AG08395 (cell line): ENCODE measurements at regions not wholly inside any gene's neighbourhood (a gene's known extent, or its start where the extent isn't known, plus 50 kb on each side); places are given as distances from the start of the nearest gene placed in this dataset.

Experiments used
- DNase-seq: peaks from one replicate; pipeline ENCODE4 v3.0.0; 2012; ENCODE audit warnings: mixed read lengths, low spot score

DNA sequence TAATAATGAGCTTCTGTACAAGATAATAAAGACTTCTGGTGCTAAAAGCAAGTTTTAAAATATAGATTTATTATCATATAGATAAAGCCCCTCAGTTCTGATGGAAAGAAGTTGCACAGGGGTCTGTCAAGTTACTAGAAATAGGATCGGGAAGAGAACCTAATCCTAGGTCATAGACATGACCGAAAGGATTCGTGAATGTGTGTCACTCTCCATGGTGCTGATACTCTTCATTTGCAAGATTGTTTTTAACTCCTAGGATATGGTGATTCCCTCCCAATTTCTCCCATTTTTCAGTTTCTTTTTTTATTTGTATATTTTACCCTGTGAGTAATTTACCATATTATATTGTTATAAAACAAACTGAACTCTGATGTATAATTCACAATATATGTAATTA lies 58.9 kb upstream of the CTNNA2 start:
- DNase-seq, result no peak

DNA sequence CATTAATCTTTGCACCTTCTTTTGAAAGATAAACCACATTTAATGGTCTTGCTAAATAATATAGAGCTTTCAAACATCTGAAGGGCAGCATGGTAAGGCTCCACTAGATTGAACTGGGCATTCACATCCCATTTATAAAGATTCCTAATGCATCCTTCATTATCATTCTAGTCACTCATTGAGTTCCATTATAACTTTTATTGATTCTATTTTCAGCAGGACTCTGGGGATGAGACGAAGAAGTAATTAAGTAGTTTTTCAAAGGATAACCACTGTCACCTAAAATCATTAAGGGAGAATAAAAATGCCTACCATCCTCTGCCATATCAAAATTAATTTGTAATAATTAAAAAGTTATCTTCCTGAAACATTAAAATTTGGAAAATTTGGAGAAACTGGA lies 60.2 kb upstream of the CTNNA2 start:
- DNase-seq, result no peak

DNA sequence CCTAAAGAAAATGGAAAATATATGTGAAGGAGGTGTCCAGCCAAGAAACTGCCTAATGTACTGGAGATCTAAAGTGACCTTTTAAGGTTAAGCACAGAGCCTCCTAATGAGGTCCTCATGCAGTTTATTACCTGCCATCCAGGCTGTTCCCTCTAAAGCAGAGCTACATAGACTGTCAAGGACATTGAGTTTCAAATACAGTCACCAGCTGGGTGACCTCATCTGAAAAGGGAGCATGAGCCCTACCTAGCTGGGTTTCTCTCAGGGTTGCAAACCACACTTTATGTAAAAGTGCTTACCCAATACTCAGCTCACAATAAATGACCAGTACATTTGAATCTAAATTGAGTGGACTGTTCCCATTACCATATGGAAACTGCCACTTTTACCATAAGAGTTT lies 65.4 kb upstream of the CTNNA2 start:
- no peak for DNase-seq

DNA sequence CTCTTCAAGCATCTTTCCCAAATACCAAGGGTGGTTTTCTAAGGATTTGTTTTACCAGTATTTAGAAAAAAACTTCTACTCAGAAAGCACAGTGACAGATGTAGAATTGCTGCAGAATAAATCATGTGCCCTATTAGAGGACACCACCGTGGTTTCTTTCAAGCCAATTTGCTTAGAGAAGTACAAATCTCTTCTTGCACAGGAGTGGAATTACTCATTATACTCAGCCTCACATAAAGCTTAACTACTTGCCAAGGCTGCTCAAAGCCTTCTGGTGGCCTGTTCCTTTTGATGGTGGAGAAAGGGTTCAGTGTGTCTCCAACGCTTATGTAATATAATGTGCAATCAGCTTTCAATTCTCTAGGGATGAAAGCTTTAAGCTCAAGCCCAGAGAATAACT lies 66.5 kb upstream of the CTNNA2 start:
- DNase-seq, result no peak

DNA sequence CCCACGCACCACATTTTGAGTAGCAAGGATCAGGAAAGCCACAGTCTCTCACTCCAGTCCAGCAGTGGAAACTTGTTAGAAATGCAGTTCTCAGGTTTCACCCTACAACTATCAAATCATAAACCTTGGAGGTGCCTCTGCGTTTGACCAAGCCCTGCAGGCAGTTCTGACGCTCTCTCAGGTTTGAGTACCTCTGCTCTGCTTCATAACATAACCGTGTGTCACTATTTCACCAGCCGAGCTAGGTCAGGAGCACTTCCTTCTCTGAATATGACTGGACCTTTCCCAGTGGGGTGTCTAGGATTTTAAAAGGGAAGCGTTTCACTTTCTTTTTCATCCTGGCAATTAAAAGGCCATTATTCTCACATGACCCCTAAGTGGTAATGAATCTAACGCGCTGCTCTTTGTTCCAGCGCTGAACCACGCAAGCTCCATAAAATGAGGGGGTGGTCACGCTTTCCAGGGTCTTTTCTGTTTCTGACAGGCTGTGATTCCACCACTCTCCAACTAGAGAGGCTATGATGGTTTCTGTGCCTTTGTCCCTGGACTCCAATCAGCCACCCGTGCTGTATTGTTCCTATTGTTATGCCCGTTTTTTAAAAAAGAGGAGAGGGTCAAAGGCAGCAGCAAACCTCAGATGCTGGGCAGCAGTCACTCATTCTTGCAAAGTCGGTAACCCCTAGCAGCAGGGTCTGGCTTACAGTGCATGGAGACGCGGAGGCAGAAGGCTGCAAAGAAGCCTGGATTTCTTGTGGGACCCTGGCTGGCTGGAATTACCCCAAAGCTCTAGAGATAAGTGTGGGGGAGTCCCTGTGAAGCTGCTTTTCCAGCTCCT lies 75.2 kb upstream of the CTNNA2 start:
- DNase-seq, result no peak

DNA sequence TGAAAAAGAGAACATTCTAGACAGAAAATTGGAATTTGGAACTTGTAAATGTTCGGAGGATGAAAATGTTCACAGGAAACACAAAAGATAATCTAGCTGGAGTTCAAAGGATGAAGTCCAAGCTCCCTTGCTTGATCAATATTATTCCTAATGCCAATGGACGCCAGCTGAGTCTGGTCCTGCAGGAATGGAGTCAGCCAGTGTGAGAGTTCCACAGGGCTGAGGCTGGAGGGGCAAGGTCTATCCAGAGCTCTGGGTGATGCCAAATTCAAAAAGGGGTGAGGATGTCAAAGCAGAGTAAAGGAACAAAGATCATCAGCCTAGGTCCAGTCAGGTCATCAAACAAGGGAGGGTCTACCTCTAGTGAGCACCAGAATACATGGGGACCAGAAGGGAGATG lies 78.5 kb upstream of the CTNNA2 start:
- DNase-seq, result no peak

DNA sequence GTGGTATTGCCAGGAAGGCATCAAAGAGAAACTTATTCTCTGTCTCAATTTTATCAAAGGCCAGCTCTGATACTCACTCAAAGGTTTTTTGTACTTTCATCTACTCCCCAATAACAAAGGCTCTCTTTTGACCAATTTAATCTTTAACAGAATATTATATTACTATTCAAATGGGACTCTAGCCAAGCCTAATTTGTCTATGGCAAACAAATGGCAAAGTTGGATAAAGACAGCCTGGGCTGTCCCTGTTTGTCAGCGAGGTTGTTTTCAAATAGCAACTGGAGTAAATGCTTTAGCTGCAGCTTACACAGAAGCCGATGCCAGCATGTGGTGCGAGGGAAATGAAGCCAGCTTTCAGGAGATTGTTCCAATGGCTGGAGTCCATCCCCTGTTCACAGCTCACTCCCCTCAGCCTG lies 80.1 kb upstream of the CTNNA2 start:
- no peak for DNase-seq

DNA sequence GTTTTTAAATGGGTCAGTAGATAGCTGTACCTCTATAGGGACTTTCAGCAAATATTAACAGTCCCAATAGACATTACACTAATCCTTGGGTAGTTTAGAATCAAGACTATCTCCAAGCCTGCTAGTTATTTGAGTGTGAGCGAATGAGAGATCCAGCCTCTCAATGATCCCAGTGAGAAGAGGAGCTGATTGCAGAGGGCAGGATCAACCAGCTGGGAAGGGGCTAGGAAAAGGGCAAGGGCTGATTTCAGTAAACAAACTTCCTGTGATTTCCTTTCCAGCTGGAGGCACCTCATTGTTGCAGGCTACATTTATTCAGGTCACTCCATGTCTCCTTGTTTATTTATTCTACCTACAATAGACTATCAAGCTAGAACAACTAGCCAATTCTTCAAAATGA lies 84.1 kb upstream of the CTNNA2 start:
- no peak for DNase-seq

DNA sequence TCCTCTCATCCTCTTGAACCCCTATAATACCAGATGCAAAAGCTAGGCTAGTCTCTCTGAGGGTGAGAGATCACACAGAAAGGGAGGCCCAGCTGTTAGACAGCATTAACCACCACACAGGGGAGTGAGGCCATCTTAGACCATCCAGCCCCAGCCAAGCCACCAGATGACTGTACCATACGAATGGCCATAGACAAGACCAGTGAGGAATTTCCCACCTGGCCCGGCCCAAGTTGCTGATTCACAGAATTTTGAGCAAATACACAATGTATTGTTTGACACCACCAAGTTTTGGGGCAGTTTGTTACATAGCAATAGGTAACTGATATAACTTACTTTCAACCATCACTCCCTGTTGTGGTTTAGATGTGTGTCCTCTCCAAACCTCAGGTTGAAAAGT lies 98.2 kb upstream of the CTNNA2 start:
- DNase-seq, result no peak

DNA sequence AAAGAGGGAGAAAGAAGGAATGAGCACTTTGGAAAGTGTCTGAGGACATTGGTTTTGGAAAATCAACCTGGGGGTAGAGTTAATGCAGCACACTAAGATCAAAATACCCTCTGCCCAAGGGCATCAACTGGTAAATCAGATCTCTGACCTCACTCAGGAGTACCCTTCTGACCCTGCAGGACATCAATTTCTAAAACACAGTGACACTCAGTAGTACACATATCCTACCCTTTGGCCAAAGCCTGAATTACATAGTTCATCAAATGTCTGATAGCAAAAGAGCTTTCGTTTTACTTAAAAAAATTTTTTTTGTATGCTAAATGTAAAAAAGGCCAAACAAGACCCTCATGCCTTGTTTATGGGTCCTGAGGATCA lies 118.4 kb upstream of the CTNNA2 start:
- no peak for DNase-seq

DNA sequence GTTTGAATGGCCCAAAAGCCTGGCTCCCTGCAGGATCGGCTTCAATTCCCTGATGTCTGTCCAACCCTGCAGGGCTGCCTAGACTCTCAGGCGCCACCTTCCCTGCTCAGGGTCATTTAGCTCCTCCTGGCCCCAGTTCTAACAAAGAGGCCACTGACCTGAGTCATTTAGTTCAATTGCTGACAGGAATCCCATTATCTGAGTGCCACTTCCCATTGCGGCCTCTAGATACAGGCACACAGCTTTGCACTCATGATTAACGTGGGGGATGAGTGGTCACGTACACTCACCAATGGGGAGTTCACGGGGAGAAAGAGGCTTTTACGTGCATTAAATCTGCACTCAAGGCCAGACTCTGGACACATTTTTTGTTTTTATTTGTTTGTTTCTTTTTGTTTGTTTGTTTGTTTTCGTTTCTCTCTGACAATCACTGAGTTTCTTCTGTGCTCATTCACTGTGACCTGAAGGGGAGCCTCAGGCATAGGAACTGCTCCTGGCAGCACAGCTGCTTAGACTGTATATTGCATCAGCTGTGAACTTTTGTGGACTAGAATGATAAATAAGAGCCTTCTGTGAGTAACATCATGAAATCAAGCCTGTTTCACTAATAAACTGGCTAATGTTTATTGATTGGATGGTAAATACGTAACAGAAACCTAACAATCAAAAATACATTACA lies 118.9 kb upstream of the CTNNA2 start:
- DNase-seq, result no peak

DNA sequence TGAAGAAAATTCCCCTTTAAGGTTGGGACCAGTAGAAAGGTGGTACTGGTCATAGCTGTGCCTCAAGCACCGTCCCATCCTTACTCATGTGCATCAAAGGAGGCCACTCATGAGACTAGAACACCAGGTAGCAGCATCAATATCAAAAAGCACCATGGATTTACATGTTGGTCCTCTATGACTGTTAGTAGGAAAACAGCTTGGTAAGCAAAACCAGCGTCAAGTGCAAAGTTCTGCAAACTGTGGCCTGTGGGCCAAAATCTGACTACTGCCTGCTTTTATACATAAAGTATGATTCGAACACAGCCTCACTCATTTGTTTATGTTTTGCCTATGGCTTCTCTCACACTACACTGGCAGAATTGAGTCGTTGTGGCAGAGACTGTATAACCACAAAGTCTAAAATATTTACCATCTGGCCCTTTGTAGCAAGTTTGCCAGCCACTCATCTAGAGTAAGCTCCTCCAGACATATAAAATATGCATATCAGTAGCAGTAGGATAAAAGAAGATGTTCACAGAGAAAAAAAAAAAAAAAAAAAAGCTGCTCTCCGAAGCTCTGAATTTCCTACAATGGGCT lies 119.7 kb upstream of the CTNNA2 start:
- DNase-seq, result no peak

DNA sequence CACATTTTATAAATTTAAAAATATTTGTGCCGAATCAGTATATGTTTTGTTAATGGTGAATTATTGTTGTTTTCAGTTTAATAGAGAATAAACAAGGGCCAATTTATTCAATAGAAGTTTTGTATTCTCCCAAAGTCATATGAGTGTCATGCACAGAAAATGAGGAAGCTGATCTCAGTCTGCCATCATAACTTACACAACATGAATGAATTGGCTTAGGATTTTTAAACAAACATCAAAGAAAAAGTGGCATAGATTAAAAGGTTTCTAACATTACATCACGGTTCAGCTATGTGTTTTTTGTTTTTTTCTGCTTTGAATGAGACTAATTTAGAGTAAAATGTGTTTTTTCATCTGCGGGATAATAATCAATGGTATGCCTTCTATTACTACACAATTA lies 123.4 kb upstream of the CTNNA2 start:
- no peak for DNase-seq

DNA sequence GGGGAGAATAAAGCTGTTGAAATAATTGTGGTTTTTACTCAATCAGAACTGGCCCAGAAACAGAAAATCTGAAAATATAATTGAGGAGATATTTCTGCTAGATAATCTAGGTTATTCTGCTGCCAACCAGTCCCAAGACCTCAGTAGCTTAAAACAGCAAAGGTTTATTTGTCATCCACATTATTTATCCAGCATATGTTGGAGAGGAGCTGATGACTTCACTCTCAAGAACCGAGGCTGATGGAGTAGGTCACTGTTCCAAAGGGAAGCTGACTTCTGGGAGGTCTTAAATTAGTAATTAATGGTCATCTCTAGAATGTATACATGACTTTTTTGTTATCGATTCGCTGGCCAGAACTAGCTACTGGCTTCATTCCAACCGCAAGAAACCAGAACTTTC lies 124.8 kb upstream of the CTNNA2 start:
- no peak for DNase-seq

DNA sequence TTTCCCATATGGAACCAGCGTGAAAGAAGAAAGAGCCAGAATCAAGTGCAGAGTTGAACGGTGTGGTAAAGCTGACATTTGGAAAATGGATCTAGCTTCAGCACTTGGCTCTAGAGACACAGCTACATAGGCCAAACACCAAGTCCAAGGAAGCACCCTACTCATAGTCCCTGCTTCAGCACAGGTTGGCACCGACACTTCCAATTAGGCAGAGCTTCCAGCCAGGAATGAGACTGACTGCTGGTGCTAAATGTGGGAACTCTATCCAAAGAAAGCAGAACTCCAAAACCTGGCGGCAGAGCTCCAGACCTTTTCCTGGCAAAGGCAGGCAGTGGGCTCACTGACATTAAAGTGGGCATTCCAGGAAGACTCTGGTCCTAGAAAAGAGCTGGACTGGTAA lies 125.4 kb upstream of the CTNNA2 start:
- no peak for DNase-seq

DNA sequence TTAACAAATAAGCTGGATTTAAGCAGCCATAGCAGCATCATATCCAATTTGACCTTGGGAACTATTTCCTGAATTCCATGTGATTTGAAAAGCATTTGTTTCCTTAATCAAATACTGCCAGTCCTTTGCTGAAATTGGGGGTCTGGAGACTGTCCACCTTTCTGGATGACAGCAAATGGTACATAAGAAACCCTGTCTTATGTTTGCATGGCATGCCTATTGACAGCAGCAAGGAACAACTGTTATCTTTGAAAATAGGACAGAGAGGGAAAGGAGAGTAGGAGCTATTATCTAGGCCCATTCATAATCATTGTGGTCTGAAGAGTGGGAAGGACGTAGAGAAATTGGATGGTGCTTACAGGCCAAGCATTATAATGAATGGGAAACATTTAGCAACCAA lies 129.2 kb upstream of the CTNNA2 start:
- DNase-seq, result no peak

DNA sequence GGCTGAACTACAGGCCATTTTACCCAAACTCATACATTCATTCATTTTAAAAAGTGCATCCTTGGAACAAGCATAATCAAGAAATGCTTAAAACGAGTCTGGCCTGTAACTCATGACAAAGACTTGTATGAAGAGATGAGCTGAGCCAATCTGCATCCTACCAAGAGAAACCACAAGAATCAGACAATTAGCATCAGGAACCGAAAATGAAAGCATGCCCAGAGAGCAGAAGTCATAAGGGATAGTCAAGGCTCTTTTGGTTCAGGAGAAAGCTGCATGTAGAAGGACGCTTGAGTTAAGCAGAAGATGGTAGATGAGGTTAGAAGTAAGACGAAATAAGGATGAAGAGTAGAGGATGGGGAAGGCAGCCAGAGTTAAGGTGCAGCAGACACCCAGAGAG lies 137.0 kb upstream of the CTNNA2 start:
- DNase-seq, result no peak

DNA sequence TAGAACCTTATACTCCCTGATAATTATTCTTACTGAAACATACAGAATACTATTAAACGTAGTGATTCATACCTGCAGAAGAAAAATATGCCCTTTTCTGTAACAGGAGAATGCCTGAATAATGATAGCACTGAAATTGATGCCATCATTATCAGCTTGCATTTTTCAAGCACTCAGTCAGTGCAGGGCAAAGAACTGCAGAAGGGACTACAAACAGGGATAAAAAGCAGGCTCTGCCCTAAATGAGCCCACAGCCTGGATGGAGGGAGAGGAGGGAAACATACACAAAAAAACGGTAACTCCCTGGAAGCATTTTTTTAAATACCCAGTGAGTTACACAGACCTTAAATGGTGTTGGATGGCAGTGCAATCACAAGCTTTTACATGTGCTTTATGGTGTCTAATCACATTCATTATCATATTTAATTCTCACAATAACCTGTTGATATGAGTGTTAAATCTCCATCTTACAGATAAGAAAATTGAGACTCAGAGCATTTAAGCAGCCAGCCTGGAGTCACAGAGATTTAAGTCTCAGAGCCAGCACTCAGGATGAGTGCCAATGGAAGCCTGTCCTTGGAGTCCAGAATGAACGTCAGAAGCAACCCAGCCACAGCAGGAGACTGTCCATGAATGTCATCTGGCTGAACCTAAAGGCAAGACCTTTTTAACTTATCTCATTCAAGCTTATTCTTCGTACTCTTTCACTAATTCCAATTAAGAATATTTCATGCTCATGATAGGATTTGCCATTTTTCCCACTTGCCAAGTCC lies 139.3 kb upstream of the CTNNA2 start:
- DNase-seq, result no peak

DNA sequence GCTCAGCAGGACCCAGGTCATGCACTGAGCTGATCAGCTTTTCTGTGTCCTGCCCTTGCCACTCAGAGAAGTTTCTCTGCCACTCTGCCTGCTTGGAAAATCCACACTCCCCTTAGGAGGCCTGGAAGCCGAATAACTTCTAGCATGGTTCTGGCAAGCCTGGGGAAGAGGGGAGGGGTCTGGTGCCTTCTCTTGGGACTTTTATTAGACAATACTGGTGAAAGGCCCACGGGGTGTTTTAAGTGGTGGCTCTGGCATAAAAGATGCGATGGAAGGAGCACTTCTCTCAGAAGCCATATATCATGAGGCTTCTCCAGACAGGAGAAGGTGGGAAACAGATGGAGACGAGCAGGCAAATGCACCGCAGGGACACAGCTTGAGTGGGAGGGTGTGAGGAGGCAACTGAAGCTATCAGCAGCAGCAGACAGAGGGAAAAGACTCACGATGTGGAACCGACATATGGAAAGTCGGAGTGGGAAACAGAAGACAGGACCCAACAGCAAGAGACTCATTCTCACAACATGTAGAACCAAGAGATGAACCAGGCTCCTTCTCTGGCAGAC lies 141.8 kb upstream of the CTNNA2 start:
- DNase-seq, result no peak

DNA sequence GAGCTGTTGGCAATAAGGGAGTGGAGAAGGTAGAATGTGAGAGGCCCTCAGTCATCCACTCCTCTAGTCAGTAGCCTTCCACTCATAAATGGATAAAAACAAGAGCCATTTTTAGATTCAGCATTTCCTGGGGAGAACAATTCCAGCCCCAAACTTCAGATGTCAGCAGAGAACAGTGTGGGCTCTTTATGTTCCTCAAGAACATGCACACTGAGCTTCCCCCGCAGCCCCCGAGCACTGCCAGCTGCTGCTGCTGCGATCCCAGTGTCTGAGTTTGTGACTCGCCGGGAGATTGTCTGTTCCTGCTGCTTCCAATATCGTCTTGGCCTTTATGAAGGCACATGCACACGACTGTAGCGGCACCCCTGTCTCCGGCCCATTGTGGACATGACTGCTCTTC lies 143.7 kb upstream of the CTNNA2 start:
- no peak for DNase-seq

DNA sequence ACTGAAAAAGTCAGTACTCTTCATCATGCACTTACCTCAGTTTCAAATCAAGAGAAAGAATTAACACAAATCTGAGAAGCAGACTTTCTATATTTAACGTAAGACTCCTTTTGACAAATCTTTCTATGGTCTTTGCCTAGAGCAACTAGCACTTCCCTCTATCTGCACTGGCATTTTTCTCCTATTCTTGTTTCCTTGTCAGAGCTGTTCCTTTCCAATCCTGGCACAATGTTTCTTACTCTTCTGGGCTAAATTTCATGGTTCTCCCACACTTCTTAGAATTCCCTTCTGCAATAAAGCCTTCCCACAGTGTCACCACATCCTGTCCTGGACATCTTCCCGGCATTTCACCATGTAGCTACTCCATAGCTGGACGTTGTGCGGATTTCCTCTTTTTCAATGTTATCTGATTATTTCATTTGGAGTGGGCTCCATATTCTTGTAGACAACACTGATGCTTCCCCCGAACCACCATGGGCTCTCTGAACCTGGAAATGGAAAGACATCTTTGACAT lies 144.7 kb upstream of the CTNNA2 start:
- no peak for DNase-seq

DNA sequence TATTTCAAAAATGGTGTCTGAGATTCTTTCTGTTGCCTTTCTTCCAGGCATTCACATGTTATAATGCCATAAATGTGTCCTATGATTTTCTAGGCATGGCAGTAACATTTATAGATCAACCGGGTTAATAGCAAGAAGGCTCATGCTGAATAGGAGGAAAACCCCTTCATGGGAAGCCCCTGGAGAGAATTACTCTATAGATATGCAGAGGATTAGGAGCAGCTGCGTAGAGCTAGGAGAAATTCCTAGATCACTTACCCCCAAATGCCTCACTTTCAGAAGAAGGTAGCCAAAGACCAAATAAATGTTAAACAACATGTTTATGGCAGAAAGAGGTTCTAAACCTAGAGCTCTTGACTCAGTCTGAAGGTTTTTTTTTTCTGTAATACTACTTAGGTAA lies 153.4 kb upstream of the CTNNA2 start:
- DNase-seq, result no peak
